GM10266 (cell line): ENCODE measurements at regions not wholly inside any gene's neighbourhood (a gene's known extent, or its start where the extent isn't known, plus 50 kb on each side); places are given as distances from the start of the nearest gene placed in this dataset.

Experiments
- DNase-seq: peaks from one replicate; pipeline ENCODE4 v3.0.0; 2012; ENCODE audit errors: extremely low spot score
- CTCF ChIP-seq: IDR thresholded peaks from 2 replicates; pipeline ENCODE4 v1.5.1; 2012; ENCODE audit warnings: mild to moderate bottlenecking, low read depth; ENCODE audit not compliant: control insufficient read depth, insufficient read depth; ENCODE audit errors: missing control alignments

GRCh38 chr3:192013110-192013509, 552.1 kb downstream of the PYDC2 start:
- DNase-seq, result no peak
- no peak for TF ChIP-seq CTCF

GRCh38 chr3:192022412-192022811, 561.4 kb downstream of the PYDC2 start:
- DNase-seq, result no peak
- TF ChIP-seq CTCF, result no peak

GRCh38 chr3:192024751-192025150, 563.8 kb downstream of the PYDC2 start:
- TF ChIP-seq CTCF, result no peak
- no peak for DNase-seq

GRCh38 chr3:192026661-192027060, 565.7 kb downstream of the PYDC2 start:
- TF ChIP-seq CTCF, result no peak

GRCh38 chr3:192031941-192032340, 571.0 kb downstream of the PYDC2 start:
- TF ChIP-seq CTCF, result no peak
- DNase-seq, result no peak

More at GRCh38 chr3:192026661-192027060, 565.7 kb downstream of the PYDC2 start:
- DNase-seq, result no peak

- TF ChIP-seq CTCF, result no peak
- no peak for DNase-seq
These were observed 572.3 kb downstream of the PYDC2 start for GRCh38 chr3:192033246-192033645.

- no peak for DNase-seq
- no peak for TF ChIP-seq CTCF
These were observed 577.8 kb downstream of the PYDC2 start for GRCh38 chr3:192038726-192039125.

- no peak for TF ChIP-seq CTCF
- no peak for DNase-seq
These were observed 578.6 kb downstream of the PYDC2 start for GRCh38 chr3:192039593-192039992.
